KOPT-K1 (cell line): ENCODE measurements at regions not wholly inside any gene's neighbourhood (a gene's known extent, or its start where the extent isn't known, plus 50 kb on each side); places are given as distances from the start of the nearest gene placed in this dataset.
"Not testable (repeated sequence)": the region's sequence is repeated elsewhere in the genome, so short reads cannot be mapped to it uniquely, and the experiment has no call there.

Source experiments
- H3K27ac ChIP-seq: fragments of 200-600 bp; sonication (generic); 2 replicates; pipeline ENCODE4 v1.5.1; 2016; ENCODE audit warnings: antibody characterized with exemption, mild to moderate bottlenecking, low read depth, low read length; ENCODE audit not compliant: poor library complexity, severe bottlenecking
- H3K36me3 ChIP-seq: fragments of 200-600 bp; sonication (generic); 2 replicates; pipeline ENCODE4 v1.5.1; 2017; ENCODE audit warnings: antibody characterized with exemption, mild to moderate bottlenecking, low read length, moderate library complexity; ENCODE audit not compliant: insufficient read depth
- H3K9me3 ChIP-seq: fragments of 200-600 bp; sonication (generic); 2 replicates; pipeline ENCODE4 v1.5.1; 2017; ENCODE audit warnings: antibody characterized with exemption, low read length, mild to moderate bottlenecking; ENCODE audit not compliant: insufficient read depth, poor library complexity, severe bottlenecking

- Histone ChIP-seq H3K9me3 (peaks cover 9% of the 10 kb centered on the region), H3K36me3 (no peaks in the 10 kb centered on the region), H3K27ac (no peak overlapping the region)
Observed at GRCh38 chr12:93994721-93995120, 153.7 kb upstream of the PLXNC1 start.

- Histone ChIP-seq H3K36me3 (no peaks in the 10 kb centered on the region), H3K27ac (no peak overlapping the region), H3K9me3 (peaks cover 9% of the 10 kb centered on the region)
Observed at GRCh38 chr12:93996321-93996720, 152.1 kb upstream of the PLXNC1 start.

- Histone ChIP-seq H3K27ac (no peak overlapping the region), H3K36me3 (no peaks in the 10 kb centered on the region), H3K9me3 (peaks cover 20% of the 10 kb centered on the region)
Observed at GRCh38 chr12:94001691-94002090, 146.7 kb upstream of the PLXNC1 start.

- H3K27ac ChIP-seq, H3K36me3 ChIP-seq: not testable (repeated sequence)
- peaks cover 20% of the 10 kb centered on the region for H3K9me3 ChIP-seq
Observed at GRCh38 chr12:94002925-94003324, 145.5 kb upstream of the PLXNC1 start.

GRCh38 chr12:94007833-94008232 lies 140.5 kb upstream of the PLXNC1 start:
- not testable (repeated sequence) for H3K27ac ChIP-seq

GRCh38 chr12:94010307-94010706 lies 138.1 kb upstream of the PLXNC1 start:
- no peaks in the 10 kb centered on the region for H3K36me3 ChIP-seq
- no peak overlapping the region for H3K27ac ChIP-seq
- peaks cover 8% of the 10 kb centered on the region for H3K9me3 ChIP-seq

More at GRCh38 chr12:94007833-94008232, 140.5 kb upstream of the PLXNC1 start:
- not testable (repeated sequence) for H3K36me3 ChIP-seq
- peaks cover 12% of the 10 kb centered on the region for H3K9me3 ChIP-seq

GRCh38 chr12:94012071-94012470 lies 136.3 kb upstream of the PLXNC1 start:
- H3K27ac ChIP-seq, result no peak overlapping the region
- peaks cover 21% of the 10 kb centered on the region for H3K9me3 ChIP-seq
- H3K36me3 ChIP-seq, result no peaks in the 10 kb centered on the region

DNA sequence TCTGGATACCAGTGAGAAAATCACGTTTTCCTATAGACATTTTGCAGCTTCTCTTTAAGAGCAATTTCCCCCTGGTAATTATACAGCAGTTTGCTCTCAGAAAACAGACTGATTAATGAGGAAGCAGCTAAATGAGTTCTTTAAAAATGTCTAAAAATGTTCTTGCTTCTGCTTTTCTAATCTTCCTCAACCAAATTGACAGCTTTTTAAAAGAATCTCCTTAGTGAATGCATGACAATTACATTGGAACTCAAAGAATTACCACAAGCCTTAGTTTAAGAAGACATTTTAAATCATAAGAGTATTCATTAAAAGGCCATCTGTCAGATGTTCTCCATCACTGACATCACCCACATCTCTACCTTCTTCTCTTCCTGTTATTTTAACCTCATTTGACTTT lies 135.8 kb upstream of the PLXNC1 start:
- H3K9me3 ChIP-seq, result peaks cover 26% of the 10 kb centered on the region
- no peaks in the 10 kb centered on the region for H3K36me3 ChIP-seq
- no peak overlapping the region for H3K27ac ChIP-seq

DNA sequence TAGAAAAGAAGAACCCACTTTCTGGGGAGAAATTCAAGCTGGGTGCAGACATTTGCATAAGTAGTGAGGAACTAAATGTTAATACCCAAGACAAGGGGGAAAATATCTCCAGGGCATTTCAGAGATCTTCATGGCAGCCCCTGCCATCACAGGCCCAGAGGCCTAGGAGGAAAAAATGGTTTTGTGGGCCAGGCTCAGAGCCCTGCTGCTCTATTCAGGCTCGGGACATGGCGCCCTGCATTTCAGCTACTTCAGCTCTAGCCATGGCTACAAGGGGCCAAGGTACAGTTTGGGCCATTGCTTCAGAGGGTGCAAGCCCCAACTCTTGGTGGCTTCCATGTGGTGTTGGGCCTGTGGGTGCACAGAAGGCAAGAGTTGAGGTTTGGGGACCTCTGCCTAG lies 131.1 kb upstream of the PLXNC1 start:
- not testable (repeated sequence) for H3K36me3 ChIP-seq, H3K27ac ChIP-seq
- H3K9me3 ChIP-seq, result peaks cover 46% of the 10 kb centered on the region

GRCh38 chr12:94020335-94020734 lies 128.0 kb upstream of the PLXNC1 start:
- Histone ChIP-seq H3K9me3 (peaks cover 64% of the 10 kb centered on the region), H3K36me3 (no peaks in the 10 kb centered on the region), H3K27ac (no peak overlapping the region)

- H3K36me3 ChIP-seq, result no peaks in the 10 kb centered on the region
- H3K27ac ChIP-seq, result no peak overlapping the region
- H3K9me3 ChIP-seq, result peaks cover 34% of the 10 kb centered on the region
Observed at GRCh38 chr12:94023879-94024278, 124.5 kb upstream of the PLXNC1 start.

DNA sequence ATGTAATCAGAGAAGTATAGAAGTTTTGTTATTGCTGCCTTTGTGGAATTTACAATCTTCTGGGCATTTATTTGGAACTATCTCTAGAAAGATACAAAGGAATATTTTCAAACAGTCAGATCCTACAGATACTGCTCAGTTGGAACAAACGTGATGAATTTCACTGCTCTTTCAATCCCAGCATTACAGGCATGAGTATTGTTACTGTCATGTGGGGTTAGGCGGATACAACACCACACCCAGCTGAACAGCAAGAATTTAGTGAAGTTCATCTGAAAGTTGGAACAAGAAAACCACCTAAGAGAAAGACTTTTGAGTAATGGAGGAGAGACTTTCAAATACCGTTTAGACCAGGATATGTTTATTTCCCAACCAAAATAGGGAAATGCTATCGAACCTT lies 123.3 kb upstream of the PLXNC1 start:
- peaks cover 22% of the 10 kb centered on the region for H3K9me3 ChIP-seq
- H3K36me3 ChIP-seq, result no peaks in the 10 kb centered on the region
- no peak overlapping the region for H3K27ac ChIP-seq

DNA sequence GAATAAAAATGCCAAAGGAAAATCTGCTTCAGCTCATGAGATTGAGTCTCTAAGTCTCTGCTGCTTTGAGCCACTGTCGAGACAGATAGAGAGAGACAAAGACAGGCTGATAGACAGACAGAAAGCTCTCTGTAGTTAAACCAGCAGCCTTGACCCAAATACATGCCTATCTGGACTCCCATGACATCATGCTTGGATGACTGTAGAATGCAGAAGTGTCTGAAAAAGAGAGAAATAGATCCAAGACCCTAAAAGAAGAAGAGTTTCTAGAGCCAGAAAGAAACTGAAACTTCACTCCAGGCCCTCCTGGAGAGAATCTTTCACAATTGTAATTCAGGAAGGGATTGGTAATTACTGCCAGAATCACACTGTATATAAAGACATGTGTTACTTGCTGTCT lies 122.6 kb upstream of the PLXNC1 start:
- H3K9me3 ChIP-seq, result peaks cover 22% of the 10 kb centered on the region
- no peaks in the 10 kb centered on the region for H3K36me3 ChIP-seq
- H3K27ac ChIP-seq, result no peak overlapping the region

GRCh38 chr12:94026596-94026995 lies 121.8 kb upstream of the PLXNC1 start:
- no peaks in the 10 kb centered on the region for H3K36me3 ChIP-seq
- peaks cover 22% of the 10 kb centered on the region for H3K9me3 ChIP-seq
- H3K27ac ChIP-seq, result no peak overlapping the region

GRCh38 chr12:94027561-94027960 lies 120.8 kb upstream of the PLXNC1 start:
- Histone ChIP-seq H3K27ac (no peak overlapping the region), H3K9me3 (peaks cover 22% of the 10 kb centered on the region), H3K36me3 (no peaks in the 10 kb centered on the region)

DNA sequence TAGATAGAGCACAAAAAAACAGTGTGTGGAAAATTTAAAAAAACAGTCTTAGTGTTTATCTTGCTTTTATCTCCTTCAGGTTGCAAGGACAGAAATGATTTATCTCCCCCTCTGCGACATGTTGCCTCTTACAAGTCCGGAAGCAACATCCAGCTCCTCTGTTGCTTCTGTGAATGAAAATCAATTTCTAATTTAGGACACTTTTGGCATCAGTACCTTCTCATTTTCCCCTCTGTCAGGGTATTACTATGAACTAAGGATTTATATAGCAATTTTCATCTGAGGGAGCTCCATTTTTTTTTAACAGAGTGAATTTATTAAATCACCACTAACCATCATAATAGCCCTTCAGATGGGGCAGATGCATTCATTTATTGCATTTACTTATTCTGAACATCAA lies 116.6 kb upstream of the PLXNC1 start:
- Histone ChIP-seq H3K9me3 (peaks cover 12% of the 10 kb centered on the region), H3K27ac (no peak overlapping the region), H3K36me3 (no peaks in the 10 kb centered on the region)

DNA sequence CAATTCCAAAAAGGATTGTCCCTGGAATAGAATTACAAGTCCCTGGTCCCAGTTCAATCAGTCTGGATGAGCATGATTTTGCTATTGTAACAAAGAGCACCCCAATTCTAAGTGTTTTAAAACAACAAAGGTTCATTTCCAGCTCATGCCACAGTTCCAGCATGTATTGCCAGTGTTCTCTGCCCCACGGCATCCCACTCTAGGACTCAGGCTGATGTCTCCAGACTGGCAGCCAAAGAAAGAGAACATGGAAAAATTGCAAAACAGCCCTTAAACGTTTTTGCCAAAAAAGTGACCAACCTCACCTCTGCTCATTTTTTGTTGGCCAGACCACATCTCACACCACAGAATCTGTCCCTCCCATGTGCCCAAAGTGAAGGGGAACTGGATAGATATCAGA lies 116.0 kb upstream of the PLXNC1 start:
- Histone ChIP-seq H3K9me3 (peaks cover 12% of the 10 kb centered on the region), H3K27ac (no peak overlapping the region), H3K36me3 (no peaks in the 10 kb centered on the region)
